ENCODE measurements at regions not wholly inside any gene's neighbourhood (a gene's known extent, or its start where the extent isn't known, plus 50 kb on each side); places are given as distances from the start of the nearest gene placed in this dataset.

GRCh38 chr2:64839844-64840243 lies 149.4 kb upstream of the SLC1A4 start (continued):
- TF ChIP-seq CHD7 (IDR thresholded peaks at IDR 0.05; ENCODE audit: insufficient replicate concordance, low read length) (no peak), RAD21 (IDR thresholded peaks at IDR 0.05 in 1 of 2, conservative IDR thresholded peaks at IDR 0.05 in 1 of 2; ENCODE audit: low read depth in 2 of 2, low read length in 2 of 2) (no peak), SP4 (IDR thresholded peaks at IDR 0.05; ENCODE audit: low read length) (no peak), SIX5 (IDR thresholded peaks at IDR 0.05; ENCODE audit: low read depth, low read length) (no peak), JUN (IDR thresholded peaks at IDR 0.05; ENCODE audit: low read depth, low read length) (no peak), EGR1 (IDR thresholded peaks at IDR 0.05; ENCODE audit: borderline replicate concordance, low read depth, low read length) (no peak)

Data from H1 (cell line).